ENCODE measurements at regions not wholly inside any gene's neighbourhood (a gene's known extent, or its start where the extent isn't known, plus 50 kb on each side); places are given as distances from the start of the nearest gene placed in this dataset.
A peak's percentile ranks its signal among the peaks of the same experiment; 100 is the strongest.

DNA sequence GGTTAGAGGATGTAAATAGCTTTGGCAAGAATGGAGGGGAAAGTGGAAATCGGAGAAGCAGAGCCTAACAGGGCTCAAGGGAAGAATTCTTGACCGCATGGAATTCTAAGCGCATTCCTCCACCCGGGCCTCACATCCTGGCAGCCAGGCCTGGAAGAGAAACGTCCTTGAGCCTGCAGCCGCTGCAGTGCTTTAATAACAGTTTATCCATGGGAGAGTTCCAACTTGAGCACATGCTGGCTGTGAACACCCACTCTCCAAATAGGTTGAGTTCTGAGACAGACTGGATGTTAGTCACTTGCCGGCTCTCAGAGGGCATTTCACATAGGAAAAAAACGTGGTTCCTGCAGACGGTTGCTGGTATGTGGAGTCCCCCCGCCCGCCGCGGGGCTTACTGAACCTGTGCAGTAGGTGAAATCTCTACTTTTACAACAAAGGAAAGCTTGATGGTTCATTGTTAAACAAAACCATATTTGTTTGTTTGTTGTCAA, 61.4 kb upstream of the STEAP1B start:
- TF ChIP-seq TEAD1 (CRISPR knock-in tag; IDR thresholded peaks at IDR 0.05) (peak; percentile 81; the same call in 1 of the 2 replicates), FOXK1 (CRISPR knock-in tag; IDR thresholded peaks at IDR 0.05) (no peak), NR2C2 (CRISPR knock-in tag; IDR thresholded peaks at IDR 0.05) (no peak), MAX (CRISPR knock-in tag; IDR thresholded peaks at IDR 0.05) (peak; percentile 41; the same call in 1 of the 2 replicates), FOXP4 (CRISPR knock-in tag; IDR thresholded peaks at IDR 0.05) (peak; percentile 21; the same call in 1 of the 2 replicates)
- DNase-seq (ENCODE audit: low spot score): peak; percentile 76
- ChIA-PET POLR2A (interaction anchor here (0.5 to 1.7 kb wide), 5 partner anchors 13 to 615 kb away, joined by 3 to 4 read pairs (median 4); partner anchors contain the start of gene IL6), CTCF (interaction anchor here (0.6 to 5.8 kb wide), 17 partner anchors 22 to 525 kb away, joined by 3 to 197 read pairs (median 9); partner anchors contain the start of gene IL6)
- peak overlapping the region; percentile 98 for H3K27ac Mint-ChIP-seq
- peak; percentile 66 for ATAC-seq
- H3K4me3 Mint-ChIP-seq: peak overlapping the region; percentile 48
- H3K4me1 Mint-ChIP-seq: peaks cover 78% of the 10 kb centered on the region
- H3K9me3 Mint-ChIP-seq: no peaks in the 10 kb centered on the region; the same call in 1 of the 2 replicates
- no peaks in the 10 kb centered on the region for H3K27me3 Mint-ChIP-seq (ENCODE audit: low read depth)
- no peaks in the 10 kb centered on the region for H3K36me3 Mint-ChIP-seq

GRCh38 chr7:22559829-22560489, 60.0 kb upstream of the STEAP1B start:
- ATAC-seq (peak; percentile 74), DNase-seq (ENCODE audit: low spot score) (peak; percentile 76)
- no peaks in the 10 kb centered on the region for H3K36me3 Mint-ChIP-seq
- CTCF ChIA-PET: interaction anchor here (0.6 to 5.8 kb wide), 35 partner anchors 11 to 1848 kb away, joined by 3 to 197 read pairs (median 4); partner anchors contain the start of genes IL6, KLHL7 and TOMM7
- H3K4me3 Mint-ChIP-seq: no peak overlapping the region
- H3K9me3 Mint-ChIP-seq: no peaks in the 10 kb centered on the region; the same call in 1 of the 2 replicates
- TF ChIP-seq KAT7 (CRISPR knock-in tag; IDR thresholded peaks at IDR 0.05; ENCODE audit: borderline replicate concordance) (no peak), CTCF (IDR thresholded peaks at IDR 0.05) (peak; percentile 65), GTF2I (CRISPR knock-in tag; conservative IDR thresholded peaks at IDR 0.05) (no peak), NR2C2 (CRISPR knock-in tag; IDR thresholded peaks at IDR 0.05) (no peak)
- TF ChIP-seq, protein P1, sequence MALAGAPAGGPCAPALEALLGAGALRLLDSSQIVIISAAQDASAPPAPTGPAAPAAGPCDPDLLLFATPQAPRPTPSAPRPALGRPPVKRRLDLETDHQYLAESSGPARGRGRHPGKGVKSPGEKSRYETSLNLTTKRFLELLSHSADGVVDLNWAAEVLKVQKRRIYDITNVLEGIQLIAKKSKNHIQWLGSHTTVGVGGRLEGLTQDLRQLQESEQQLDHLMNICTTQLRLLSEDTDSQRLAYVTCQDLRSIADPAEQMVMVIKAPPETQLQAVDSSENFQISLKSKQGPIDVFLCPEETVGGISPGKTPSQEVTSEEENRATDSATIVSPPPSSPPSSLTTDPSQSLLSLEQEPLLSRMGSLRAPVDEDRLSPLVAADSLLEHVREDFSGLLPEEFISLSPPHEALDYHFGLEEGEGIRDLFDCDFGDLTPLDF (CRISPR knock-in tag; IDR thresholded peaks at IDR 0.05): no peak
- TF ChIP-seq, protein P2, sequence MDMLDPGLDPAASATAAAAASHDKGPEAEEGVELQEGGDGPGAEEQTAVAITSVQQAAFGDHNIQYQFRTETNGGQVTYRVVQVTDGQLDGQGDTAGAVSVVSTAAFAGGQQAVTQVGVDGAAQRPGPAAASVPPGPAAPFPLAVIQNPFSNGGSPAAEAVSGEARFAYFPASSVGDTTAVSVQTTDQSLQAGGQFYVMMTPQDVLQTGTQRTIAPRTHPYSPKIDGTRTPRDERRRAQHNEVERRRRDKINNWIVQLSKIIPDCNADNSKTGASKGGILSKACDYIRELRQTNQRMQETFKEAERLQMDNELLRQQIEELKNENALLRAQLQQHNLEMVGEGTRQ (CRISPR knock-in tag; IDR thresholded peaks at IDR 0.05): peak; percentile 1; the same call in 1 of the 2 replicates
- H3K27me3 Mint-ChIP-seq (ENCODE audit: low read depth): no peaks in the 10 kb centered on the region
- H3K4me1 Mint-ChIP-seq: peaks cover 65% of the 10 kb centered on the region
- POLR2A ChIA-PET: no interaction called here
- peak overlapping the region; percentile 55; the same call in 1 of the 2 replicates for H3K27ac Mint-ChIP-seq

DNA sequence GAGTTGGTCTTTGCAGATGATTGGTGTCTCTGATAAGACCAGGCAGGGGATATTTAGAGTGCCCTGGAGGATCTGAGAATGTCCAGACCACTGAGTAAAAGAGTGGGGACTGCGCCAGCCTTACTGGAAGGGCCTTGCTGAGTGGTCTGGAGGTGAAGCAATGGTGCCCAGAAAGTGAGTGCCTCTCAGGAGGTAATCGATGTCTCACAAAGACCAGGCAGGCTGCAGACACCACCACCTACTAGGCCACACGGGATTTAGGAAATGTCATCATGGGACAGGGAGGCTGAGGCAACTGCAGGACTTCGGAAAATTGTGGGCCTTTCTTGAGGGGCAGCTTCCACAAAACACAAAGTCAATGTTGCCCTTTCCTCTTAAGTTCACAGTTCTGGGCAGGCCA, 57.2 kb upstream of the STEAP1B start:
- ATAC-seq (no peak), DNase-seq (ENCODE audit: low spot score) (no peak)
- no peaks in the 10 kb centered on the region for H3K27me3 Mint-ChIP-seq (ENCODE audit: low read depth)
- H3K9me3 Mint-ChIP-seq: no peaks in the 10 kb centered on the region; the same call in 1 of the 2 replicates
- H3K4me3 Mint-ChIP-seq: no peak overlapping the region
- no peak overlapping the region for H3K27ac Mint-ChIP-seq
- POLR2A ChIA-PET: no interaction called here
- H3K4me1 Mint-ChIP-seq: peaks cover 37% of the 10 kb centered on the region
- CTCF ChIA-PET: interaction anchor here (1.3 to 1.6 kb wide), 3 partner anchors 29 to 170 kb away, joined by 3 to 7 read pairs (median 4); partner anchors contain the start of gene IL6
- H3K36me3 Mint-ChIP-seq: no peaks in the 10 kb centered on the region
- TF ChIP-seq FOXP1 (CRISPR knock-in tag; IDR thresholded peaks at IDR 0.05; ENCODE audit: borderline replicate concordance) (no peak), ETV6 (CRISPR knock-in tag; IDR thresholded peaks at IDR 0.05) (no peak), ZNF423 (CRISPR knock-in tag; IDR thresholded peaks at IDR 0.05) (no peak), SP1 (CRISPR knock-in tag; conservative IDR thresholded peaks at IDR 0.05) (no peak), HMGA2 (CRISPR knock-in tag; IDR thresholded peaks at IDR 0.05) (no peak), USF1 (CRISPR knock-in tag; IDR thresholded peaks at IDR 0.05) (no peak), GRHL2 (CRISPR knock-in tag; IDR thresholded peaks at IDR 0.05; ENCODE audit: insufficient replicate concordance, severe bottlenecking) (no peak), CDX4 (CRISPR knock-in tag; IDR thresholded peaks at IDR 0.05; ENCODE audit: borderline replicate concordance) (no peak), SMAD4 (CRISPR knock-in tag; IDR thresholded peaks at IDR 0.05) (no peak), JUN (CRISPR knock-in tag; IDR thresholded peaks at IDR 0.05) (no peak), ZMAT4 (CRISPR knock-in tag; IDR thresholded peaks at IDR 0.05) (no peak)

Data from WTC11 (cell line).